Testis (tissue), 2 donors: ENCODE measurements at regions not wholly inside any gene's neighbourhood (a gene's known extent, or its start where the extent isn't known, plus 50 kb on each side); places are given as distances from the start of the nearest gene placed in this dataset.

ENCODE experiments used
- CTCF ChIP-seq, 3 experiments: fragments of 450-650 bp in 2 of 3; fragments of 200-600 bp in 1 of 3; sonication (generic) in 1 of 3; IDR thresholded peaks; one replicate each; pipeline ENCODE4 v1.5.1; 2016 to 2019; ENCODE audit warnings: antibody characterized with exemption in 3 of 3, mild to moderate bottlenecking in 2 of 3, moderate library complexity in 1 of 3
- POLR2A ChIP-seq: fragments of 450-650 bp; IDR thresholded peaks from one replicate; pipeline ENCODE4 v1.6.1; 2017; ENCODE audit warnings: antibody characterized with exemption, mild to moderate bottlenecking, moderate library complexity

- TF ChIP-seq CTCF (IDR thresholded peaks at IDR 0.05) (peak; percentile 98 to 100 (median 98)), POLR2A (no peak)
These were observed 81.7 kb upstream of the ZNF648 start for GRCh38 chr1:182143154-182143657.
